ENCODE measurements at regions not wholly inside any gene's neighbourhood (a gene's known extent, or its start where the extent isn't known, plus 50 kb on each side); places are given as distances from the start of the nearest gene placed in this dataset.

- H3K27me3 Mint-ChIP-seq: peaks cover 11% of the 10 kb centered on the region
Observed at GRCh38 chr1:17892225-17892624, 137.1 kb downstream of the ACTL8 start.

GRCh38 chr1:17892851-17893250 is 137.7 kb downstream of the ACTL8 start:
- Mint-ChIP-seq H3K36me3 (no peaks in the 10 kb centered on the region), H3K4me3 (no peak overlapping the region), H3K9me3 (ENCODE audit: low read depth) (no peaks in the 10 kb centered on the region), H3K27ac (no peak overlapping the region), H3K4me1 (ENCODE audit: low read depth) (no peaks in the 10 kb centered on the region), H3K27me3 (peaks cover 11% of the 10 kb centered on the region)

More at GRCh38 chr1:17892225-17892624, 137.1 kb downstream of the ACTL8 start:
- no peaks in the 10 kb centered on the region for H3K9me3 Mint-ChIP-seq (ENCODE audit: low read depth)
- no peak overlapping the region for H3K27ac Mint-ChIP-seq
- H3K4me1 Mint-ChIP-seq (ENCODE audit: low read depth): no peaks in the 10 kb centered on the region
- H3K36me3 Mint-ChIP-seq: no peaks in the 10 kb centered on the region
- no peak overlapping the region for H3K4me3 Mint-ChIP-seq

- H3K4me3 Mint-ChIP-seq: no peak overlapping the region
- no peaks in the 10 kb centered on the region for H3K9me3 Mint-ChIP-seq (ENCODE audit: low read depth)
- H3K27me3 Mint-ChIP-seq: peaks cover 16% of the 10 kb centered on the region
- no peak overlapping the region for H3K27ac Mint-ChIP-seq
- no peaks in the 10 kb centered on the region for H3K4me1 Mint-ChIP-seq (ENCODE audit: low read depth)
- H3K36me3 Mint-ChIP-seq: no peaks in the 10 kb centered on the region
Observed at GRCh38 chr1:17893891-17894631, 138.9 kb downstream of the ACTL8 start.

GRCh38 chr1:17895401-17895800 is 140.3 kb downstream of the ACTL8 start:
- Mint-ChIP-seq H3K4me3 (no peak overlapping the region), H3K4me1 (ENCODE audit: low read depth) (no peaks in the 10 kb centered on the region), H3K36me3 (no peaks in the 10 kb centered on the region), H3K27ac (no peak overlapping the region), H3K27me3 (peaks cover 14% of the 10 kb centered on the region), H3K9me3 (ENCODE audit: low read depth) (no peaks in the 10 kb centered on the region)

GRCh38 chr1:17895986-17896385 is 140.9 kb downstream of the ACTL8 start:
- Mint-ChIP-seq H3K27ac (no peak overlapping the region), H3K4me1 (ENCODE audit: low read depth) (no peaks in the 10 kb centered on the region), H3K4me3 (no peak overlapping the region), H3K36me3 (no peaks in the 10 kb centered on the region), H3K9me3 (ENCODE audit: low read depth) (no peaks in the 10 kb centered on the region), H3K27me3 (peaks cover 14% of the 10 kb centered on the region)

- Mint-ChIP-seq H3K36me3 (no peaks in the 10 kb centered on the region), H3K27ac (no peak overlapping the region), H3K4me1 (ENCODE audit: low read depth) (no peaks in the 10 kb centered on the region), H3K9me3 (ENCODE audit: low read depth) (peaks cover 3% of the 10 kb centered on the region), H3K27me3 (peaks cover 23% of the 10 kb centered on the region), H3K4me3 (no peak overlapping the region)
Observed at GRCh38 chr1:17903386-17903785, 148.3 kb downstream of the ACTL8 start.

GRCh38 chr1:17904290-17904689 is 149.2 kb downstream of the ACTL8 start:
- Mint-ChIP-seq H3K9me3 (ENCODE audit: low read depth) (peaks cover 3% of the 10 kb centered on the region), H3K27ac (no peak overlapping the region), H3K27me3 (peaks cover 22% of the 10 kb centered on the region), H3K4me1 (ENCODE audit: low read depth) (no peaks in the 10 kb centered on the region), H3K36me3 (no peaks in the 10 kb centered on the region), H3K4me3 (no peak overlapping the region)

- no peaks in the 10 kb centered on the region for H3K36me3 Mint-ChIP-seq
- peaks cover 3% of the 10 kb centered on the region for H3K9me3 Mint-ChIP-seq (ENCODE audit: low read depth)
- no peak overlapping the region for H3K27ac Mint-ChIP-seq
- H3K27me3 Mint-ChIP-seq: peaks cover 24% of the 10 kb centered on the region
- H3K4me3 Mint-ChIP-seq: no peak overlapping the region
- H3K4me1 Mint-ChIP-seq (ENCODE audit: low read depth): no peaks in the 10 kb centered on the region
Observed at GRCh38 chr1:17907999-17908398, 152.9 kb downstream of the ACTL8 start.

GRCh38 chr1:17908945-17909344 is 153.8 kb downstream of the ACTL8 start:
- Mint-ChIP-seq H3K4me3 (no peak overlapping the region), H3K27me3 (peaks cover 21% of the 10 kb centered on the region), H3K27ac (no peak overlapping the region), H3K9me3 (ENCODE audit: low read depth) (peaks cover 3% of the 10 kb centered on the region), H3K36me3 (no peaks in the 10 kb centered on the region), H3K4me1 (ENCODE audit: low read depth) (no peaks in the 10 kb centered on the region)

GRCh38 chr1:17909634-17910033 is 154.5 kb downstream of the ACTL8 start:
- Mint-ChIP-seq H3K36me3 (no peaks in the 10 kb centered on the region), H3K27ac (no peak overlapping the region), H3K27me3 (peaks cover 23% of the 10 kb centered on the region), H3K4me1 (ENCODE audit: low read depth) (no peaks in the 10 kb centered on the region), H3K9me3 (ENCODE audit: low read depth) (no peaks in the 10 kb centered on the region), H3K4me3 (no peak overlapping the region)

- no peaks in the 10 kb centered on the region for H3K9me3 Mint-ChIP-seq (ENCODE audit: low read depth)
- no peak overlapping the region for H3K27ac Mint-ChIP-seq
- H3K27me3 Mint-ChIP-seq: peaks cover 25% of the 10 kb centered on the region
- H3K4me3 Mint-ChIP-seq: no peak overlapping the region
- no peaks in the 10 kb centered on the region for H3K36me3 Mint-ChIP-seq
- H3K4me1 Mint-ChIP-seq (ENCODE audit: low read depth): no peaks in the 10 kb centered on the region
Observed at GRCh38 chr1:17911791-17912190, 156.7 kb downstream of the ACTL8 start.

GRCh38 chr1:17912491-17912890 is 157.4 kb downstream of the ACTL8 start:
- Mint-ChIP-seq H3K36me3 (no peaks in the 10 kb centered on the region), H3K4me3 (no peak overlapping the region), H3K9me3 (ENCODE audit: low read depth) (no peaks in the 10 kb centered on the region), H3K4me1 (ENCODE audit: low read depth) (no peaks in the 10 kb centered on the region), H3K27me3 (peaks cover 27% of the 10 kb centered on the region), H3K27ac (no peak overlapping the region)

- no peak overlapping the region for H3K27ac Mint-ChIP-seq
- peaks cover 33% of the 10 kb centered on the region for H3K27me3 Mint-ChIP-seq
- H3K4me1 Mint-ChIP-seq (ENCODE audit: low read depth): no peaks in the 10 kb centered on the region
Observed at GRCh38 chr1:17913326-17914115, 158.4 kb downstream of the ACTL8 start.

GRCh38 chr1:17914131-17914530 is 159.0 kb downstream of the ACTL8 start:
- no peaks in the 10 kb centered on the region for H3K4me1 Mint-ChIP-seq (ENCODE audit: low read depth)
- H3K36me3 Mint-ChIP-seq: no peaks in the 10 kb centered on the region
- H3K9me3 Mint-ChIP-seq (ENCODE audit: low read depth): no peaks in the 10 kb centered on the region
- peaks cover 34% of the 10 kb centered on the region for H3K27me3 Mint-ChIP-seq
- no peak overlapping the region for H3K27ac Mint-ChIP-seq
- H3K4me3 Mint-ChIP-seq: no peak overlapping the region

More at GRCh38 chr1:17913326-17914115, 158.4 kb downstream of the ACTL8 start:
- H3K4me3 Mint-ChIP-seq: no peak overlapping the region
- H3K9me3 Mint-ChIP-seq (ENCODE audit: low read depth): no peaks in the 10 kb centered on the region
- no peaks in the 10 kb centered on the region for H3K36me3 Mint-ChIP-seq

GRCh38 chr1:17914987-17915386 is 159.9 kb downstream of the ACTL8 start:
- Mint-ChIP-seq H3K27ac (no peak overlapping the region), H3K9me3 (ENCODE audit: low read depth) (no peaks in the 10 kb centered on the region), H3K27me3 (peaks cover 35% of the 10 kb centered on the region), H3K4me1 (ENCODE audit: low read depth) (no peaks in the 10 kb centered on the region), H3K36me3 (no peaks in the 10 kb centered on the region), H3K4me3 (no peak overlapping the region)
